ENCODE measurements at regions not wholly inside any gene's neighbourhood (a gene's known extent, or its start where the extent isn't known, plus 50 kb on each side); places are given as distances from the start of the nearest gene placed in this dataset.
"Not testable (repeated sequence)": the region's sequence is repeated elsewhere in the genome, so short reads cannot be mapped to it uniquely, and the experiment has no call there.

- TF ChIP-seq ETS1 (IDR thresholded peaks at IDR 0.05); CTCF (conservative IDR thresholded peaks at IDR 0.05; ENCODE audit: low read depth in 2 of 2); EZH2 (IDR thresholded peaks at IDR 0.05; ENCODE audit: low read depth, unreplicated experiment); REST (IDR thresholded peaks at IDR 0.05; ENCODE audit: unreplicated experiment); NANOG (IDR thresholded peaks at IDR 0.05; ENCODE audit: borderline replicate concordance): not testable (repeated sequence)
Measured at GRCh38 chr1:157372311-157372710, 180.0 kb downstream of the FCRL5 start.
